Omental fat pad (tissue), 3 donors: ENCODE measurements at regions not wholly inside any gene's neighbourhood (a gene's known extent, or its start where the extent isn't known, plus 50 kb on each side); places are given as distances from the start of the nearest gene placed in this dataset.

Source experiments
- ATAC-seq: fragments of 150-250 bp; one replicate; pipeline ENCODE4 v1.9.1; 2016; ENCODE audit warnings: mild to moderate bottlenecking, moderate library complexity; ENCODE audit not compliant: low FRiP score
- DNase-seq: peaks from one replicate; pipeline ENCODE4 v3.0.0-alpha.2; 2019; ENCODE audit warnings: low spot score
- CTCF ChIP-seq, 3 donors: fragments of 450-650 bp; IDR thresholded peaks; one replicate each; pipeline ENCODE4 v1.5.1; 2016 to 2017; ENCODE audit warnings: antibody characterized with exemption in 3 of 3, mild to moderate bottlenecking in 3 of 3, moderate library complexity in 2 of 3

DNA sequence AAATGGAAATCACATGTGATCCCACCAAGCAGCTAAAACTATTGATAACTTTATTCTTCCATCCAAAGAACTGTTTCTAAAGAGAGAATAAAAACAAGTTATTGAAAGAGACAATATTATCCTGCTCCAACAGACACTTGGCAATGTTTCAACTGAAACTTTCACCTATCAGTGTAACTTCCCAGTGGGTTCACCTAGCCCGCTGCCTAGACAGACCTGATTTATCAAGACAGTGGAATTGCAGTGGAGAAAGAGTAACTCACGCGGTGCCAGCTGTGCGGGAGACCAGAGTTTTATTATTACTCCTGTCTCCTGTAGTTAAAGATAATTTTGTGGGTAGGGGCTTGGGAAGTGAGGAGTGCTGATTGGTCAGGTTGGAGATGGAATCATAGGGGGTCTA, 199.8 kb downstream of the AHR start:
- TF ChIP-seq CTCF (IDR thresholded peaks at IDR 0.05): no peak
- no peak for ATAC-seq
- DNase-seq: no peak

DNA sequence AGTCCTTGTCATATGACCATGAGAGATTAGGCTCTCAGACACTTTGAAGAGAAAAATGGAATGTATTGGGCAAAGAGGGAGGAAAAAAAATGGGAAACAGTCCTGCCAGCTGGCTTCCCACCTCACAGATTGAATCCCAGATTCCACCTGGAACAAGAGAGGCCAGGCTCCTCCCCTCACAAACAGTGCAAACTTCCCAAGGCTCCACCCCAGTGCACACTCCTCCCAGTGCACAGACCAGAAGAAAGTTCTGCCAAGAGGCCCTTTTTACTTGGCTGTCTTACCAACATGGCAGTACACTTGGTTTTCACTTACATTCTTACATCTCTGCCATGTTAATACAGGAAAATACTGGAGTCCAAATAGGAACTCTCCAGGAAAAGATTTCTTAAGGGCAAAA, 202.3 kb downstream of the AHR start:
- no peak for TF ChIP-seq CTCF (IDR thresholded peaks at IDR 0.05)
- DNase-seq: no peak
- no peak for ATAC-seq

DNA sequence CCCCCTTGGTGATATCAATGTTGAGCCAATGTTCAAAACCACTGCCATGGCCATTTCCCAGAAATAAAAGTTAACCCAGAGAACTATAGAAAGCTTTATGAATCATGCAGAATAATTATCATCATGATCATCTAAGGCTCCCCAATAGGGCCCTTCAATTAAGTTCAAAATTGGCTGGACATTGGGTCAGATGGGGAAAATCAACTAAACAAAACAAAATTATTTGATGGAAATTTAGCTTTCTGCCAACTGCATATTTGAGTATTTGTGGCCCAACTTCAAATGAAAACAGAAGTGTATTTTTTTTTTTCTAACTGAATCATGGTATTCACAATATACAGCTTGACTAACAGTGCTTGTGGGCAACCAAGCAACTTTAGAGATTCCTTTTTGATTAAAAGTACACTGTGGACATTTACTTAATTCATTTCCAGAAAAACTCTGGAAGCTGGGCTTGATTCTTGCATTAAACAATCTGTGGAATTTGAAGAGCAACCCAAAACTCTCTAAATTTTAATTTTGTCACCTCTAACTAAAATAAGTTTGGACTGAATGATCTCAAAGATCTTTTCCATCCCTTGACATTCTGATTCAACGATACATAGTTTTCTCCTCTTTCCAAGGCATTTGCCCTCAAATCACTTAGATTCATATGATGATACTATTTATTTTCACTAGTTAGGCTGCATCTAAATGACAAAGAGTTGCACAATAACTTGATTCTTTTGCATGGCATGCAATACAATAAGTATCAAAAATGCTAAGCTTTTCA, 203.2 kb downstream of the AHR start:
- TF ChIP-seq CTCF (IDR thresholded peaks at IDR 0.05): no peak
- no peak for ATAC-seq
- DNase-seq: no peak

DNA sequence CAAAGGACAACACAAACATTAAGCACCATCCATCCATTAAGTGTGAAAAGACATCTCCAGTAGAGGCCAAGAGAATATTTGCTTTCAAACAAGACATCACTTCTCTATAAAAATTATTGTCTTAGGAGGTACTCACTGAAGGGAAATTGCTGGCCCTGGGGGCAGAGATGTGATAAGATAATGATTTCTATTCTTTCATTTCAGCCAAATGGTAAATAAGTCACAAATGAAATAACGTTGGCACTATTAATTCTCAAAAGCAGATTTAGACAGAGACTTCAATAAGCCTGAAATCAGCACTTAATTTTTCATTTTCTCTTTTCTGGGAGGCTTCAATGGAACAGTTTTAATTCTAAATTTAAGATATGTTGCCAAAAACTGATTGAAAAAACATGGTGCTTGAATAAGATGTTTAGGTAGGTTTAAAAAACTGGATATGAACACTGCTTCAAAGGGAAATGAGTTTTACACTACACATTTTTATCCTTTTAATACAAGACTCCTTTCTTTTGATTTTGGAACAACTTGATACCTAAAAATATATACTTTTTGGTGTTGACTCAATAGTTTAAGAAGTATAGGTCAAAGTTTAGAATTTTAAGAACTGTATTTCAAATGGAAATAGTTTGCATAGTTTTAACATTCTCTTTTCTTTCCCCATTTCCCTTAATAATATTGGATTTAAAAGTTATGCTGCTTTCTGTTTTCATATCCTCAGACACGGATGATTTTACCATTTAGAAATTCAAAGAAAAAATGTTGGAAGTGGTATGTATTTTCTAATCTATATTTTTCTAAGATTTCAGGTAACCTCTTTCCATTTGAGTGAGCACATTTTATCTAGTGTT, 204.0 kb downstream of the AHR start:
- no peak for TF ChIP-seq CTCF (IDR thresholded peaks at IDR 0.05)
- DNase-seq: no peak
- no peak for ATAC-seq

GRCh38 chr7:17506095-17506494, 207.6 kb downstream of the AHR start:
- no peak for TF ChIP-seq CTCF (IDR thresholded peaks at IDR 0.05)
- DNase-seq: no peak
- ATAC-seq: peak; percentile 39

- DNase-seq (no peak), ATAC-seq (no peak)
- TF ChIP-seq CTCF (IDR thresholded peaks at IDR 0.05): no peak
Measured at GRCh38 chr7:17506596-17506995, 208.1 kb downstream of the AHR start.
